Fibroblast of villous mesenchyme (primary cell): ENCODE measurements at regions not wholly inside any gene's neighbourhood (a gene's known extent, or its start where the extent isn't known, plus 50 kb on each side); places are given as distances from the start of the nearest gene placed in this dataset.
"Not testable (repeated sequence)": the region's sequence is repeated elsewhere in the genome, so short reads cannot be mapped to it uniquely, and the experiment has no call there.

ENCODE experiments used
- DNase-seq: peaks from one replicate; pipeline ENCODE4 v3.0.0-alpha.2; 2010; ENCODE audit warnings: low read depth
- H3K4me3 ChIP-seq: 2 replicates; pipeline ENCODE4 v1.5.1; 2011; ENCODE audit warnings: low read depth, mild to moderate bottlenecking, low read length
- CTCF ChIP-seq: IDR thresholded peaks from 2 replicates; pipeline ENCODE4 v1.5.1; 2012; ENCODE audit warnings: low read depth, mild to moderate bottlenecking, low read length; ENCODE audit not compliant: insufficient read depth

DNA sequence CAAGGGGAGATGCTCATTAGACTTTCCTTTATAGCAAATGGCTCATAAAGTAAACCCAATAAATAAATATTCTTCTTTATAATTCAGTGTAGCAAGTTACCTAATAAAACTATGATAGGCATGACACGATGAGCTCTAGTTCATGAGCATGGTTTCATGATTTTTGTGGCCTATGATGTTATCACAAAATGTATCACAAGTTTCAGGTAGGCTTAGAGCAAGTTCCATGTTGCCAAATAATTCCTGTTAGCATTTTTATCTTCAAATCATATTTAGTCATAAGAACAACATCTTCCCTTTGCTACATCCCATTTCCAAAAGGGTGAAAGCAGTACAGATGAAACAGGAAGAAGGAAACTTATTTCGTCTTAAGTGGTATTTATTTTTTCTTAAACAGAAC, 200.2 kb downstream of the ENC1 start:
- H3K4me3 ChIP-seq = no peak overlapping the region
- DNase-seq = no peak
- TF ChIP-seq CTCF = no peak

DNA sequence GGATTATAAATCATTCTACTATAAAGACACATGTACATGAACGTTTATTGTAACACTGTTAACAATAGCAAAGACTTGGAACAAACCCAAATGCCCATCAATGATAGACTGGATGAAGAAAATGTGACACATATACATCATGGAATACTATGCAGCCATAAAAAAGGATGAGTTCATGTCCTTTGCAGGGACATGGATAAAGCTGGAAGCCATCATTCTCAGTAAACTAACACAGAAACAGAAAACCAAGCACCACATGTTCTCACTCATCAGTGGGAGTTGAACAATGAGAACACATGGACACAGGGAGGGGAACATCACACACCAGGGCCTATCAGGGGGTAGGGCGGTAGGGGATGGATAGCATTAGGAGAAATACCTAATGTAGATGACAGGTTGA, 202.7 kb downstream of the ENC1 start:
- not testable (repeated sequence) for H3K4me3 ChIP-seq, DNase-seq

GRCh38 chr5:74433896-74434829, 206.4 kb downstream of the ENC1 start:
- H3K4me3 ChIP-seq = no peak overlapping the region
- no peak for TF ChIP-seq CTCF
- DNase-seq = no peak

DNA sequence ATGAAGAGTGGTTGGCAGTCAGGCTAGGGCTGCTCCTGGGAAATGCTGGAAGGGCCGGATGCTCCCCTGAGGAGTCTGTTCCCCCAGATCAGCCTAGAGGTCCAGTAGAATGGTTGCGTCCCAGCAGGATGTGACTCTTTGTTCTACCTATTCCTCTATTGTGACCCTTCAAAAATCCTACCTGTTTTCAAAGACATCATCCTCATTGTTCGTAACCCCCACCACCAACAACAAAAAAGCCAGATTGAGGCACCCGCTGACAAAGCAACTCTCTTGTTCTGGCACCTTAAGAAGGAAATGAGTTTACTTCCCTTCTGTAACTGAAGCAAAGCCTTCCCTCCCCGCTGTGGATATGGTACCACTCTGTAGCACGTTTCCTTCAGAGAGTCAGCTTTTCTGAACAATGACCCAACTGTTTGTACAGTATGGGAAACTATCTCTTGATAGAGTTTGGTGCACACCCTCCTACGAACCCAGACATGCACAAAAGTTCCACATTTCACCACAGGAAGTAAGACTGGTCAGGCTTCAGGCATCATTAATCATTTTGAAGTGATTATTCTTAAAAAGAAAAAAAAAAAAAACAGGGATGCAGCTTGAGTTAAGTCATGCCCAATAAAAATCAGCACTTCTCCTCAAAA, 207.2 kb downstream of the ENC1 start:
- H3K4me3 ChIP-seq = no peak overlapping the region
- TF ChIP-seq CTCF = no peak
- DNase-seq = peak; percentile 7

- DNase-seq = no peak
- H3K4me3 ChIP-seq = no peak overlapping the region
- no peak for TF ChIP-seq CTCF
Measured at GRCh38 chr5:74432721-74433120, 207.8 kb downstream of the ENC1 start.

DNA sequence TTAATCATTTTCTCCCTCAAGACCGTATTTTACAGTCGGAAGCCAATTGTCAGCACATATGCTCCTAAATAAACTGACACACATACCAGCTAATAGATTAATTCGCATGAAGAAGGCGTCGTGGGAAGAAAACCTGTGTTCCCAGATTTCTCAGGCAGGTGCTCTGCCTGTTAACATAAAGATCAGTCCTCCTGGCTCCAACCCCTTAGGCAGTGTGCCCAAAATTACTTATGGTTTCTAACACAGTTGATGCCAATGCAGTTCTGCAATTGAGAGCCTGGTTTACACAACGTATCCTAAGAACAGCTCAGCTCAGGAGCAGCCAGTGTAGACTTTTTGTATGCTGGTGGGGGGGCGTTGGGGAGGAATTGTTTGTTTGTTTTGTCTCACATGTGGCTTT, 208.3 kb downstream of the ENC1 start:
- no peak for DNase-seq
- H3K4me3 ChIP-seq = no peak overlapping the region
- TF ChIP-seq CTCF = no peak

DNA sequence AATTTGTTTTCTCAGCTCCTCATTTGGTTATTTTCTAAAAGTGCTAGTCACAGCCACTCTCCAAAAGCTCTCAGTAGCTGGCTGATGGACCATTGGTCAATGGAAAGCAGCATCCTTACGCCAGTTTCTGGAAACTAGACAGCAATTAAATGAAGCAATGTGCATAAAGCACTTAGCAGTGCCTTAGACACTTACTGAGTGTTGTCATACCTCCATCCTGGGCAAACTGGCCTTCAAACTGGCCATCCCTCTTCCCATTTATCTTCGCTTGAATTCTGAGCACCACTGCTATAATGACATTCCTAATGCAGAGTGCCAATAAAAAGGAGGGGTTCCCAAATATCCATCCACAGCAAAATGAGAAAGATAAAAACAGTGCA, 209.2 kb downstream of the ENC1 start:
- no peak overlapping the region for H3K4me3 ChIP-seq
- TF ChIP-seq CTCF = no peak
- no peak for DNase-seq
